ENCODE measurements at regions not wholly inside any gene's neighbourhood (a gene's known extent, or its start where the extent isn't known, plus 50 kb on each side); places are given as distances from the start of the nearest gene placed in this dataset.

GRCh38 chr1:81174811-81175476 is 625.8 kb upstream of the ADGRL2 start:
- DNase-seq (ENCODE audit: extremely low read depth, insufficient read length), result no peak
- no peaks in the 10 kb centered on the region for H3K36me3 ChIP-seq (ENCODE audit: control insufficient read depth, insufficient read depth, low read length)
- no peak overlapping the region for H3K4me3 ChIP-seq (replicated peaks; ENCODE audit: low read depth, low read length)
- no peak for TF ChIP-seq CTCF (IDR thresholded peaks at IDR 0.05; ENCODE audit: insufficient read depth, low read length, poor library complexity, severe bottlenecking)
- H3K27me3 ChIP-seq (replicated peaks; ENCODE audit: control insufficient read depth, insufficient read depth, low read length), result no peaks in the 10 kb centered on the region

GRCh38 chr1:81174052-81174451 is 626.7 kb upstream of the ADGRL2 start:
- no peak for DNase-seq (ENCODE audit: extremely low read depth, insufficient read length)
- no peak for TF ChIP-seq CTCF (IDR thresholded peaks at IDR 0.05; ENCODE audit: insufficient read depth, low read length, poor library complexity, severe bottlenecking)
- Histone ChIP-seq H3K36me3 (ENCODE audit: control insufficient read depth, insufficient read depth, low read length) (no peaks in the 10 kb centered on the region), H3K27me3 (replicated peaks; ENCODE audit: control insufficient read depth, insufficient read depth, low read length) (no peaks in the 10 kb centered on the region), H3K4me3 (replicated peaks; ENCODE audit: low read depth, low read length) (no peak overlapping the region)

- no peak for DNase-seq (ENCODE audit: extremely low read depth, insufficient read length)
- H3K4me3 ChIP-seq (replicated peaks; ENCODE audit: low read depth, low read length), result no peak overlapping the region
- no peaks in the 10 kb centered on the region for H3K36me3 ChIP-seq (ENCODE audit: control insufficient read depth, insufficient read depth, low read length)
- TF ChIP-seq CTCF (IDR thresholded peaks at IDR 0.05; ENCODE audit: insufficient read depth, low read length, poor library complexity, severe bottlenecking), result no peak
- H3K27me3 ChIP-seq (replicated peaks; ENCODE audit: control insufficient read depth, insufficient read depth, low read length), result no peaks in the 10 kb centered on the region
These were observed 628.3 kb upstream of the ADGRL2 start for GRCh38 chr1:81172483-81172882.

GRCh38 chr1:81170721-81171120 is 630.0 kb upstream of the ADGRL2 start:
- no peak overlapping the region for H3K4me3 ChIP-seq (replicated peaks; ENCODE audit: low read depth, low read length)
- no peak for DNase-seq (ENCODE audit: extremely low read depth, insufficient read length)
- H3K27me3 ChIP-seq (replicated peaks; ENCODE audit: control insufficient read depth, insufficient read depth, low read length), result no peaks in the 10 kb centered on the region
- H3K36me3 ChIP-seq (ENCODE audit: control insufficient read depth, insufficient read depth, low read length), result no peaks in the 10 kb centered on the region
- TF ChIP-seq CTCF (IDR thresholded peaks at IDR 0.05; ENCODE audit: insufficient read depth, low read length, poor library complexity, severe bottlenecking), result no peak

GRCh38 chr1:81165963-81166362 is 634.8 kb upstream of the ADGRL2 start:
- no peak overlapping the region for H3K4me3 ChIP-seq (replicated peaks; ENCODE audit: low read depth, low read length)
- H3K27me3 ChIP-seq (replicated peaks; ENCODE audit: control insufficient read depth, insufficient read depth, low read length), result no peaks in the 10 kb centered on the region
- DNase-seq (ENCODE audit: extremely low read depth, insufficient read length), result no peak

More at GRCh38 chr1:81165963-81166362, 634.8 kb upstream of the ADGRL2 start:
- no peaks in the 10 kb centered on the region for H3K36me3 ChIP-seq (ENCODE audit: control insufficient read depth, insufficient read depth, low read length)
- no peak for TF ChIP-seq CTCF (IDR thresholded peaks at IDR 0.05; ENCODE audit: insufficient read depth, low read length, poor library complexity, severe bottlenecking)

All from GM06990 (cell line).